Prostate gland (tissue), 2 donors: ENCODE measurements at regions not wholly inside any gene's neighbourhood (a gene's known extent, or its start where the extent isn't known, plus 50 kb on each side); places are given as distances from the start of the nearest gene placed in this dataset.

Experiments used
- DNase-seq: peaks from one replicate; pipeline ENCODE4 v3.0.0-alpha.2; 2019; ENCODE audit warnings: low spot score
- H3K27ac ChIP-seq, 2 donors: fragments of 200-600 bp; sonication (generic); 2 replicates each; pipeline ENCODE4 v1.5.1; 2017 to 2019
- H3K27me3 ChIP-seq: fragments of 200-600 bp; sonication (generic); replicated peaks from 2 replicates; pipeline ENCODE4 v1.5.1; 2019; ENCODE audit not compliant: insufficient read depth
- H3K36me3 ChIP-seq, 2 donors: fragments of 200-600 bp; sonication (generic); 1 replicate in 1 of 2; 2 replicates in 1 of 2; pipeline versions ENCODE4 v1.5.1 to v1.8.1; 2017 to 2019
- H3K4me1 ChIP-seq: fragments of 200-600 bp; sonication (generic); replicated peaks from 2 replicates; pipeline ENCODE4 v1.5.1; 2019
- H3K4me3 ChIP-seq, 2 donors: fragments of 200-600 bp; sonication (generic); 2 replicates each; pipeline ENCODE4 v1.5.1; 2017 to 2019
- H3K9me3 ChIP-seq: fragments of 200-600 bp; sonication (generic); 2 replicates; pipeline ENCODE4 v1.5.1; 2017
- POLR2A ChIP-seq: fragments of 450-650 bp; IDR thresholded peaks from one replicate; pipeline ENCODE4 v1.6.1; 2016; ENCODE audit warnings: antibody characterized with exemption, mild to moderate bottlenecking
- POLR2AphosphoS5 ChIP-seq: sonication (generic); formaldehyde crosslinking; IDR thresholded peaks from one replicate; pipeline ENCODE4 v1.6.1; 2017; ENCODE audit warnings: antibody characterized with exemption
- WGBS: methylation state at CpG from one replicate; pipeline ENCODE4 v1.1.5; 2018; 5-methylcytosine and 5-hydroxymethylcytosine counted together
- intact Hi-C: fragments of 100-400 bp; cut with DNase I; formaldehyde crosslinking; loops from one replicate; pipeline ENCODE4 v1.14.2; 2022
- TF ChIP-seq, protein P1 (sequence below), 4 experiments: fragments of 200-600 bp in 2 of 4; fragments of 450-650 bp in 2 of 4; sonication (generic) in 2 of 4; IDR thresholded peaks; 1 replicate in 3 of 4; 2 replicates in 1 of 4; pipeline ENCODE4 v1.5.1; 2016 to 2019; ENCODE audit warnings: antibody characterized with exemption in 4 of 4, mild to moderate bottlenecking in 2 of 4, moderate library complexity in 2 of 4

DNA sequence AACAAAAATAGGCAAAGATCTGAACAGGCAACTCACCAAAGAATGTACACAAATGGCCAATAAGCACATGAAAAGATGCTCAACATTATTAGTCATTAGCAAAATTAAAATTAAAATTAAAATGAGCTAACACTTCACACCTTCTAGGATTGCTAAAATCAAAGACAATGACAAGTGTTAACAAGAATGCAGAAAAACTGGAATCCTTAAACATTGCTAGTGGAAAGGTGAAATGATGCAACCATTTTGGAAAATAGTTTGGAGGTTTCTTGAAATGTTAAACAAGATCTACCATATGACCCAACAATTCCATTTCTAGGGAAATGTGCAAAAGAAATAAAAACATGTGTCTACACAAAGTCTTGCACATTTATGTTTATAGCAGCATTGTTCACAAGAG is 75.5 kb upstream of the DST start:
- intact Hi-C loops: no loop called here
- Histone ChIP-seq H3K27ac (no peak overlapping the region), H3K4me3 (no peak overlapping the region), H3K9me3 (no peaks in the 10 kb centered on the region), H3K36me3 (no peaks in the 10 kb centered on the region), H3K27me3 (no peaks in the 10 kb centered on the region), H3K4me1 (no peaks in the 10 kb centered on the region)
- TF ChIP-seq, protein P1, sequence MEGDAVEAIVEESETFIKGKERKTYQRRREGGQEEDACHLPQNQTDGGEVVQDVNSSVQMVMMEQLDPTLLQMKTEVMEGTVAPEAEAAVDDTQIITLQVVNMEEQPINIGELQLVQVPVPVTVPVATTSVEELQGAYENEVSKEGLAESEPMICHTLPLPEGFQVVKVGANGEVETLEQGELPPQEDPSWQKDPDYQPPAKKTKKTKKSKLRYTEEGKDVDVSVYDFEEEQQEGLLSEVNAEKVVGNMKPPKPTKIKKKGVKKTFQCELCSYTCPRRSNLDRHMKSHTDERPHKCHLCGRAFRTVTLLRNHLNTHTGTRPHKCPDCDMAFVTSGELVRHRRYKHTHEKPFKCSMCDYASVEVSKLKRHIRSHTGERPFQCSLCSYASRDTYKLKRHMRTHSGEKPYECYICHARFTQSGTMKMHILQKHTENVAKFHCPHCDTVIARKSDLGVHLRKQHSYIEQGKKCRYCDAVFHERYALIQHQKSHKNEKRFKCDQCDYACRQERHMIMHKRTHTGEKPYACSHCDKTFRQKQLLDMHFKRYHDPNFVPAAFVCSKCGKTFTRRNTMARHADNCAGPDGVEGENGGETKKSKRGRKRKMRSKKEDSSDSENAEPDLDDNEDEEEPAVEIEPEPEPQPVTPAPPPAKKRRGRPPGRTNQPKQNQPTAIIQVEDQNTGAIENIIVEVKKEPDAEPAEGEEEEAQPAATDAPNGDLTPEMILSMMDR (IDR thresholded peaks at IDR 0.05): no peak
- TF ChIP-seq POLR2AphosphoS5: no peak
- TF ChIP-seq POLR2A: no peak
- DNase-seq: no peak

GRCh38 chr6:56716229-56716628 is 73.5 kb upstream of the DST start:
- Histone ChIP-seq H3K4me1 (no peaks in the 10 kb centered on the region), H3K27me3 (no peaks in the 10 kb centered on the region), H3K4me3 (no peak overlapping the region), H3K36me3 (no peaks in the 10 kb centered on the region), H3K9me3 (no peaks in the 10 kb centered on the region), H3K27ac (no peak overlapping the region)
- intact Hi-C loops: no loop called here
- TF ChIP-seq, protein P1 (IDR thresholded peaks at IDR 0.05): no peak
- TF ChIP-seq POLR2AphosphoS5: no peak
- no peak for TF ChIP-seq POLR2A
- no peak for DNase-seq
- WGBS: 73% methylated on average over 3 of the region's 3 CpGs

GRCh38 chr6:56715741-56716140 is 73.1 kb upstream of the DST start:
- Histone ChIP-seq H3K27ac (no peak overlapping the region), H3K4me1 (no peaks in the 10 kb centered on the region), H3K36me3 (no peaks in the 10 kb centered on the region), H3K27me3 (no peaks in the 10 kb centered on the region), H3K4me3 (no peak overlapping the region), H3K9me3 (no peaks in the 10 kb centered on the region)
- WGBS: 74% methylated on average over 3 of the region's 3 CpGs
- intact Hi-C loops: no loop called here
- TF ChIP-seq POLR2A: no peak
- no peak for TF ChIP-seq POLR2AphosphoS5
- TF ChIP-seq, protein P1 (IDR thresholded peaks at IDR 0.05): no peak
- no peak for DNase-seq

GRCh38 chr6:56714982-56715456 is 72.3 kb upstream of the DST start:
- TF ChIP-seq POLR2A (no peak), POLR2AphosphoS5 (no peak)
- TF ChIP-seq, protein P1 (IDR thresholded peaks at IDR 0.05): no peak
- Histone ChIP-seq H3K36me3 (no peaks in the 10 kb centered on the region), H3K27me3 (no peaks in the 10 kb centered on the region), H3K4me3 (no peak overlapping the region), H3K4me1 (no peaks in the 10 kb centered on the region), H3K9me3 (no peaks in the 10 kb centered on the region), H3K27ac (no peak overlapping the region)
- no peak for DNase-seq
- WGBS: 68% methylated on average over 2 of the region's 2 CpGs
- intact Hi-C loops: loop anchor here (5.0 kb wide), 1 partner anchor 42 kb away; no protein-coding TSS in a partner anchor

DNA sequence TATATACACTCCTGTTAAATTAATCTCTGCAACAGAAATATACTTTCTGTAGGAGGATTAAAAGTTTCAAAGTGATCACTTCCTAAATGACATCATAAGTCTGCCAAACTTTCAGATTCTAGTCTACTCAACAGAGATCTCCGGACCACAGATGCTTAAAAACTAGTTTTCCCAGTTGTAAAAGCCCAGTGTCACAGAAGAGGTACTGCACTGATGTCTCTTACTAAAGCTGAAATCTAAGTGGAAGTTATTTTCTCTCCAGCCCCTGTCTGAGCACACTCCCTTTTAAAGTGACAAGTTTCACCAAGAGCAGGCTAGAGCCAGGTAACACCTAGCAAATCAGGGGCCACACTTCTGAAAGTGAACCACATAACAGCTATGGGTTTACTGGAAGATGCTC is 71.6 kb upstream of the DST start:
- Histone ChIP-seq H3K4me3 (no peak overlapping the region), H3K36me3 (no peaks in the 10 kb centered on the region), H3K9me3 (no peaks in the 10 kb centered on the region), H3K4me1 (no peaks in the 10 kb centered on the region), H3K27me3 (no peaks in the 10 kb centered on the region), H3K27ac (no peak overlapping the region)
- no peak for TF ChIP-seq POLR2AphosphoS5
- TF ChIP-seq POLR2A: no peak
- TF ChIP-seq, protein P1 (IDR thresholded peaks at IDR 0.05): no peak
- 70% methylated on average over 1 of the region's 1 CpG for WGBS
- intact Hi-C loops: loop anchor here (5.0 kb wide), 1 partner anchor 43 kb away; no protein-coding TSS in a partner anchor
- DNase-seq: no peak
